ENCODE measurements at regions not wholly inside any gene's neighbourhood (a gene's known extent, or its start where the extent isn't known, plus 50 kb on each side); places are given as distances from the start of the nearest gene placed in this dataset.
"Not testable (repeated sequence)": the region's sequence is repeated elsewhere in the genome, so short reads cannot be mapped to it uniquely, and the experiment has no call there.

DNA sequence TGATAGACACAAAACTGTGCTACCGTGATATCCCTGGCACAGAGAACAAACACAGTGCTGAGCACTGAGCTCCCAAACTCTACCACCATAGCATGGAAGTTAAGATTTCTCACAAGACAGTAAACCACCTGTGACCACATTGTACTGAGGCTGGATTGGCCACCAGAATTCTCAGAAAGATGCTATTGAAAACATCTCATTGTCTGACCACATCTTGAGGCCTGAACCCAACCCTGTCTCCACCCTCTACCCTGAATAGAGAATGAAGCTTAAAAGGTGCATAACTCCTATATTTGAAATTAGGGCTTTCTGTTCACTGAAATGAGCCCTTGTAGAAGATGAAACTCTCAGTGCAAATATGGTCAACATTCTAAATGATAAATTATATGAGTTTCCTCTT, 281.3 kb upstream of the NPAP1 start:
- Histone ChIP-seq H3K79me2 (no peaks in the 10 kb centered on the region), H3K4me2 (ENCODE audit: low read length) (no peak overlapping the region), H3K9ac (no peak overlapping the region), H2AFZ (no peak overlapping the region), H3K27me3 (ENCODE audit: control insufficient read depth, insufficient read depth, low read length) (no peaks in the 10 kb centered on the region), H3K36me3 (ENCODE audit: control insufficient read depth, insufficient read depth, low read length) (no peaks in the 10 kb centered on the region), H3K9me3 (ENCODE audit: control insufficient read depth, low read length) (no peaks in the 10 kb centered on the region), H3K27ac (no peak overlapping the region), H3K4me1 (no peaks in the 10 kb centered on the region), H3K4me3 (ENCODE audit: low read depth, low read length) (no peak overlapping the region)
- TF ChIP-seq CTCF (IDR thresholded peaks at IDR 0.05) = no peak

DNA sequence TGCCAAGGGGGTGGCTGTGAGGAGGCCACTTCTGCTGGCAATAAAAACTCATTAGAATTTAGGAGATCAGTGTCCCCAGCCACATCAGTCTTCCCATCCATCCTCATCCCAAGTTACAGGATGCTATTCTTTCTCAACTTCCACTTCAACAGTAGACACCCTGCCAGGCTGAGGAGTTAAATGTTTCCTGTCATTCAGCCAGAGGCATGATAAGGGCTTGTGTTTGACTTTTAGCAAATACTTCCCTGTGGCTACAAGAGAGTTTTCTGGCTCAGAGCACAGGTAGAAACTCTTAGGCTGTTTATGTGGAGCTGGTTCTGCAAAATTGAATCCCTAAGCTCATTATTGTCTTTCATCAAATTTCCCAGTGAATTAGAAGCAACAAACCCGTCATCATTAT, 262.9 kb upstream of the NPAP1 start:
- H3K4me3 ChIP-seq (ENCODE audit: low read depth, low read length); H3K9me3 ChIP-seq (ENCODE audit: control insufficient read depth, low read length); H3K4me1 ChIP-seq; H3K36me3 ChIP-seq (ENCODE audit: control insufficient read depth, insufficient read depth, low read length); H3K79me2 ChIP-seq; H3K9ac ChIP-seq; H2AFZ ChIP-seq; H3K4me2 ChIP-seq (ENCODE audit: low read length); H3K27me3 ChIP-seq (ENCODE audit: control insufficient read depth, insufficient read depth, low read length); H3K27ac ChIP-seq: not testable (repeated sequence)

DNA sequence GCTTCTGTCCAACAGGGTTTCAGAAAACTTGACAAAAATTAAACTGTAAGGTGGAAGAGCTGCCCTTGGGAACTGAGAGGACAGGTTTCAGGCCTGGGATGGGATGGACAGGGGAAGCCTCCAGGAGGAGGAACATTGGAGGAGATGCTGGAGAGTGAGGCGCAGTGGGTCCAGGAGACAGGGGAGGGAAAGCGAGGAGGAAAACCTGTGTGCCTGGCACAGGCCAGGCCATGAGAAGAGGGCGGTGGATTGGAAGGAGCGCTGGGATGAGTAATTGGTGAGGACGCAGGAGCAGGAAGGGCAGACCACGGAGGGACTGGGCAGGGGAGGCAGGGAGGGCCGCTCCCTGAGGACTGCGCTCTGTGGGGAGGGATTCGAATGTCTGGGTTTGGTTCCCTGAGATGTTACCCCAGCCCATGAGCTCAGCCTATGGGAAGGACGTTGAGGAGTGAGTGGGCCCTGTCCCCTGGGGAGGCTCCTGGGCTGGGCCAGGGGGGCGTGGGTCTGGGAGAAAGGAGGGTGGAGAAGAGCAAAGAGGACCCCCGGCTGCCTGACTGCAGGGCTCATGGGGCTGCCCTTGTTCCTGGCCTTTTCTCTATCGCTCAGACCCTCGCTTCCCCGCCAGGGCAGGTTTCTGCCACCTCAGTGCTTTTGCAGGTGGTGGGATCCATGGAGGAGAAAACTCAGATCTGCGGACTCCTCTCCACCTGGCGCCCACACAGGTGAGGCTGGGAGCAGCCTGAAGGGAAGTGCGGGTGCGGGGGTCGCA, 249.1 kb upstream of the NPAP1 start:
- H3K79me2 ChIP-seq; H3K27ac ChIP-seq; H3K36me3 ChIP-seq (ENCODE audit: control insufficient read depth, insufficient read depth, low read length); H2AFZ ChIP-seq; H3K9ac ChIP-seq; H3K9me3 ChIP-seq (ENCODE audit: control insufficient read depth, low read length); H3K4me3 ChIP-seq (ENCODE audit: low read depth, low read length); H3K27me3 ChIP-seq (ENCODE audit: control insufficient read depth, insufficient read depth, low read length); H3K4me2 ChIP-seq (ENCODE audit: low read length); H3K4me1 ChIP-seq: not testable (repeated sequence)

DNA sequence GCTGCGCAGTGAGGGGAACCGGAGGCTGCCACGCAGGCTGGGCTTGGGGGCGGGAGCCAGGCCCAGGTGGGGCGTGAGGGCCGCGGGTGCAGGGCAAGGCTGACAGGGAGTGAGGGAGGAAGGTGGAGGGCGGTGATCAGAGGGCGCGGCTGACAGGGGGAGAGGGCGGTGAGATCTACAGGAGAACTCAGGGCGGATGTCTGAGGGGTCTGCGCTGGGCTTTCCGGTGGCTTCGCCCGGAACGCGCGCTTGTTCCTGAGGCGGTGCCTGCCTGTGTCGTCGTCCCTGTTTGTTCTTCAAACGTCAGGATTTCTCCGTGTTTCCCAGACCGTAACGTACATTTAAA, 248.5 kb upstream of the NPAP1 start:
- not testable (repeated sequence) for H3K4me1 ChIP-seq; H3K27me3 ChIP-seq (ENCODE audit: control insufficient read depth, insufficient read depth, low read length); H3K27ac ChIP-seq; H2AFZ ChIP-seq; H3K79me2 ChIP-seq; H3K4me2 ChIP-seq (ENCODE audit: low read length); H3K9me3 ChIP-seq (ENCODE audit: control insufficient read depth, low read length); H3K36me3 ChIP-seq (ENCODE audit: control insufficient read depth, insufficient read depth, low read length); H3K4me3 ChIP-seq (ENCODE audit: low read depth, low read length); H3K9ac ChIP-seq

GRCh38 chr15:24435075-24435820, 240.3 kb upstream of the NPAP1 start:
- not testable (repeated sequence) for H3K4me2 ChIP-seq (ENCODE audit: low read length); H3K27ac ChIP-seq; H3K36me3 ChIP-seq (ENCODE audit: control insufficient read depth, insufficient read depth, low read length); H3K4me3 ChIP-seq (ENCODE audit: low read depth, low read length); H3K4me1 ChIP-seq; H3K79me2 ChIP-seq; H3K27me3 ChIP-seq (ENCODE audit: control insufficient read depth, insufficient read depth, low read length); H3K9me3 ChIP-seq (ENCODE audit: control insufficient read depth, low read length); H2AFZ ChIP-seq; H3K9ac ChIP-seq

- H3K27me3 ChIP-seq (ENCODE audit: control insufficient read depth, insufficient read depth, low read length); H3K4me2 ChIP-seq (ENCODE audit: low read length); H3K9ac ChIP-seq; H3K9me3 ChIP-seq (ENCODE audit: control insufficient read depth, low read length); H3K79me2 ChIP-seq; H3K4me1 ChIP-seq; H3K36me3 ChIP-seq (ENCODE audit: control insufficient read depth, insufficient read depth, low read length); H2AFZ ChIP-seq; H3K4me3 ChIP-seq (ENCODE audit: low read depth, low read length); H3K27ac ChIP-seq: not testable (repeated sequence)
These were observed 238.3 kb upstream of the NPAP1 start for GRCh38 chr15:24437270-24437669.

GRCh38 chr15:24437735-24438134, 237.8 kb upstream of the NPAP1 start:
- H3K36me3 ChIP-seq (ENCODE audit: control insufficient read depth, insufficient read depth, low read length); H3K4me2 ChIP-seq (ENCODE audit: low read length); H3K9me3 ChIP-seq (ENCODE audit: control insufficient read depth, low read length); H3K79me2 ChIP-seq; H3K27me3 ChIP-seq (ENCODE audit: control insufficient read depth, insufficient read depth, low read length); H3K4me3 ChIP-seq (ENCODE audit: low read depth, low read length); H3K9ac ChIP-seq; H2AFZ ChIP-seq; H3K27ac ChIP-seq; H3K4me1 ChIP-seq: not testable (repeated sequence)

DNA sequence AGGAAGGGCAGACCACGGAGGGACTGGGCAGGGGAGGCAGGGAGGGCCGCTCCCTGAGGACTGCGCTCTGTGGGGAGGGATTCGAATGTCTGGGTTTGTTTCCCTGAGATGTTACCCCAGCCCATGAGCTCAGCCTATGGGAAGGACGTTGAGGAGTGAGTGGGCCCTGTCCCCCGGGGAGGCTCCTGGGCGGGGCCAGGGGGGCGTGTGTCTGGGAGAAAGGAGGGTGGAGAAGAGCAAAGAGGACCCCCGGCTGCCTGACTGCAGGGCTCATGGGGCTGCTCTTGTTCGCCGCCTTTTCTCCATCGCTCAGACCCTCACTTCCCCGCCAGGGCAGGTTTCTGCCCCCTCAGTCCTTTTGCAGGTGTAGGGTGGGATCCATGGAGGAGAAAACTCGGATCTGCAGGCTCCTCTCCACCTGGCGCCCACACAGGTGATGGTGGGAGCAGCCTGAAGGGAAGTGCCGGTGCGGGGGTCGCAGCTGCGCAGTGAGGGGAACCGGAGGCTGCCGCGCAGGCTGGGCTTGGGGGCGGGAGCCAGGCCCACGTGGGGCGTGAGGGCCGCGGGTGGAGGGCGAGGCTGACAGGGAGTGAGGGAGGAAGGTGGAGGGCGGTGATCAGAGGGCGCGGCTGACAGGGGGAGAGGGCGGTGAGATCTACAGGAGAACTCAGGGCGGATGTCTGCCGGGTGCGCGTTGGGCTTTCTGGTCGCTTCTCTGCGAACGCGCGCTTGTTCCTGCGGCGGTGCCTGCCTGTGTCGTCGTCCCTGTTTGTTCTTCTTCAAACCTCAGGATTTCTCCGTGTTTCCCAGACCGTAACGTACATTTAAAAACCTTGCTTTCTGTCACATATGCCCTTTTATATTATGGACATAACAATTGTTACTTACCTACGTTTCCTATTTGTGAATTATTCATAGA, 198.2 kb upstream of the NPAP1 start:
- not testable (repeated sequence) for H3K79me2 ChIP-seq; H3K36me3 ChIP-seq (ENCODE audit: control insufficient read depth, insufficient read depth, low read length); H3K27me3 ChIP-seq (ENCODE audit: control insufficient read depth, insufficient read depth, low read length); H3K4me3 ChIP-seq (ENCODE audit: low read depth, low read length); H3K27ac ChIP-seq; H3K4me1 ChIP-seq; H3K9ac ChIP-seq; H3K4me2 ChIP-seq (ENCODE audit: low read length); H3K9me3 ChIP-seq (ENCODE audit: control insufficient read depth, low read length); H2AFZ ChIP-seq

DNA sequence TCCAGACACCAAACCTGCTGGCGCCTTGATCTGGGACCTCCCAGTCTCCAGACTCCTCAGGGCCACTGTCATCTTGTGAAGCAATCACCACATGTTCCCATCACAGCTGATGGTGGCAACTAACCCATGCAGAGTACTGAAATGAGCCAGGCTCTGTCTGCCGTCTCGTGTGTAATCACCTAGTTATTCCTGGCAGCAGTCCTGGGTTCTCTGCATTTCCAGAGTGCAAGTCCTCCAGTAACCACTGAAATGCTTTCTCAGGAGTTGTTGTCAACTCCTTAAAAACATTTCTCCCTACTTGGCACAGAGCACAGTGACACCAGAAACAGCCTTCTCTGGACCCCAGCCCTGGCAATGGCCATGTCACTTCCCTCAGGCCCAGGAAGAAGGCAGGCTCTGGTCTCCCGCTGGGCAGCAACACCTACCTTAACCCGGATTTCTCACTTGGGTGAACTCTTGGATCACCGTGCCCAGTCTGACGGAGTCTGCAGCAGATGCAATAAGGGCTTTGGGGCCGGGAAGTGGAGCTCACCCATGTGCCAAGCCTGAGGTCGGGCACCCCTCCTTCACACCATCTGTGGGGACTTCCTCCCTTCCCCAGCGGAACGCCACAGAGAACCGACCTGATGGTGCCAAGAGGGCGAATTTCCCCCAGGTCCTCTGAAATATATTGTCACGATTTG, 189.5 kb upstream of the NPAP1 start:
- not testable (repeated sequence) for H3K27ac ChIP-seq; H3K9me3 ChIP-seq (ENCODE audit: control insufficient read depth, low read length); H3K4me1 ChIP-seq; H3K9ac ChIP-seq; H2AFZ ChIP-seq; H3K27me3 ChIP-seq (ENCODE audit: control insufficient read depth, insufficient read depth, low read length); H3K4me3 ChIP-seq (ENCODE audit: low read depth, low read length); H3K4me2 ChIP-seq (ENCODE audit: low read length); H3K79me2 ChIP-seq; H3K36me3 ChIP-seq (ENCODE audit: control insufficient read depth, insufficient read depth, low read length)

Data from parathyroid adenoma (tissue), 2 donors.